Nephron (organoid): ENCODE measurements at regions not wholly inside any gene's neighbourhood (a gene's known extent, or its start where the extent isn't known, plus 50 kb on each side); places are given as distances from the start of the nearest gene placed in this dataset.
A peak's percentile ranks its signal among the peaks of the same experiment; 100 is the strongest.
"Not testable (repeated sequence)": the region's sequence is repeated elsewhere in the genome, so short reads cannot be mapped to it uniquely, and the experiment has no call there.

Experiments
- H3K27ac Mint-ChIP-seq, 3 experiments: 2 replicates each; pipeline ENCODE4 v1.8.0; 2020; ENCODE audit warnings: mixed read lengths in 3 of 3, mild to moderate bottlenecking in 2 of 3, moderate library complexity in 1 of 3
- H3K27me3 Mint-ChIP-seq: 2 replicates; pipeline ENCODE4 v1.8.0; 2021; ENCODE audit warnings: low read depth, mild to moderate bottlenecking, moderate library complexity, mixed read lengths
- H3K36me3 Mint-ChIP-seq: 2 replicates; pipeline ENCODE4 v1.8.0; 2020; ENCODE audit warnings: low read depth, mixed read lengths
- H3K4me1 Mint-ChIP-seq: 2 replicates; pipeline ENCODE4 v1.8.0; 2020; ENCODE audit warnings: mixed read lengths
- H3K4me3 Mint-ChIP-seq, 3 experiments: 2 replicates each; pipeline ENCODE4 v1.8.0; 2020; ENCODE audit warnings: mild to moderate bottlenecking in 3 of 3, mixed read lengths in 3 of 3, moderate library complexity in 2 of 3
- H3K9me3 Mint-ChIP-seq: 2 replicates; pipeline ENCODE4 v1.8.0; 2020; ENCODE audit warnings: mixed read lengths
- CTCF ChIP-seq, 3 experiments: fragments of 200-600 bp; sonication (generic); IDR thresholded peaks; one replicate each; pipeline ENCODE4 v1.5.0; 2021; ENCODE audit warnings: antibody characterized with exemption in 3 of 3; ENCODE audit not compliant: unreplicated experiment in 3 of 3

GRCh38 chr6:26754212-26754611, 94.7 kb upstream of the ZNF322 start:
- H3K9me3 Mint-ChIP-seq = peaks cover 6% of the 10 kb centered on the region
- H3K4me1 Mint-ChIP-seq = peaks cover 10% of the 10 kb centered on the region
- no peak overlapping the region for H3K27ac Mint-ChIP-seq
- no peak for TF ChIP-seq CTCF (IDR thresholded peaks at IDR 0.05; ENCODE audit: unreplicated experiment in 3 of 3)
- H3K4me3 Mint-ChIP-seq = peak overlapping the region in 1 of 3 experiments; percentile 57
- H3K27me3 Mint-ChIP-seq = peaks cover 54% of the 10 kb centered on the region
- H3K36me3 Mint-ChIP-seq = peaks cover 5% of the 10 kb centered on the region

DNA sequence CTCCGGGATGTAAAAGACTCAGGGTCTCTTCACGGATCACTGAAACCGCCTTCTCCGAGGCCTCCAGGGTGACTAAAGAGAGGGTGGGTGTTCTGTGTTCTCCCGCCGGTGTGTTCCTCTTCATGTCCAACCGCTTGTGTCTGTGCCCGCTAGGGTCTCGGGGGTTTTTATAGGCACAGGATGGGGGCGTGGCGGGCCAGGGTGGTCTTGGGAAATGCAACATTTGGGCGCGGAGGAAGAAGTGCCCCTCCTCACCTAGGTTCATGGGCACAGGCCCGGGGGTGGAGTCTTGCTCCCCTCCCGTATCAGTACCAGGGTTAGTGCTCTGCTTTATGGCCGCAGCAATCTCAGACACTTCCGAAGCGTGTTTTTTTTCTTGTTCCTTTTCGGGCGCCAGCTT, 95.3 kb upstream of the ZNF322 start:
- not testable (repeated sequence) for H3K36me3 Mint-ChIP-seq, H3K27ac Mint-ChIP-seq, H3K9me3 Mint-ChIP-seq
- Mint-ChIP-seq H3K27me3 (peaks cover 52% of the 10 kb centered on the region), H3K4me3 (peak overlapping the region; percentile 57 to 74 (median 65)), H3K4me1 (peaks cover 10% of the 10 kb centered on the region)

- Mint-ChIP-seq H3K4me3 (peak overlapping the region; percentile 46 to 64 (median 64)), H3K27me3 (peaks cover 55% of the 10 kb centered on the region)
Observed at GRCh38 chr6:26756067-26756805, 96.7 kb upstream of the ZNF322 start.

GRCh38 chr6:26766203-26766902, 106.8 kb upstream of the ZNF322 start:
- H3K27me3 Mint-ChIP-seq, H3K4me1 Mint-ChIP-seq, H3K36me3 Mint-ChIP-seq, H3K4me3 Mint-ChIP-seq, H3K9me3 Mint-ChIP-seq, H3K27ac Mint-ChIP-seq: not testable (repeated sequence)

More at GRCh38 chr6:26756067-26756805, 96.7 kb upstream of the ZNF322 start:
- H3K27ac Mint-ChIP-seq, H3K36me3 Mint-ChIP-seq, H3K9me3 Mint-ChIP-seq: not testable (repeated sequence)
- H3K4me1 Mint-ChIP-seq = peaks cover 10% of the 10 kb centered on the region

- not testable (repeated sequence) for H3K9me3 Mint-ChIP-seq, H3K4me3 Mint-ChIP-seq, H3K4me1 Mint-ChIP-seq, H3K27ac Mint-ChIP-seq, H3K27me3 Mint-ChIP-seq, H3K36me3 Mint-ChIP-seq
Observed at GRCh38 chr6:26770941-26771666, 111.6 kb upstream of the ZNF322 start.

DNA sequence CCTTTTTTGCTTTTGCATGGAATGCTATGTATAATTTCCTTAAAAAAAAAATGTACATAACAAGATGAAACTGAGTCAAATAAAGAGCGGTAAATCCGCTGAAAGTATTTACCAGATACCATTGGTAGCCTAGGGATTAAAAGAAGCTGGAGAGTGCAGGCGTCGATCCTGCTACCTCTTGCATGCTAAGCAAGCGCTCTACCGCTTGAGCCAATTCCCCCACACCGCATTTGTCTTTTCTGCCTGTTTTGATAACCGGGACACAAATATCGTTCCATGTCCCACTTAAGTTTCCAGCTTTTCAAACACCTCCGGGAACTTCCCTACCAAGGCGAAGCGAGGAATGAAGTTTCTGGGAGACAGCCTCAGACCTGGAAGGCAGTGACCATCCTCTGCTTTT, 113.9 kb upstream of the ZNF322 start:
- H3K4me1 Mint-ChIP-seq, H3K27me3 Mint-ChIP-seq, H3K9me3 Mint-ChIP-seq, H3K27ac Mint-ChIP-seq, H3K36me3 Mint-ChIP-seq, H3K4me3 Mint-ChIP-seq: not testable (repeated sequence)

GRCh38 chr6:26780563-26780962, 121.0 kb upstream of the ZNF322 start:
- H3K4me3 Mint-ChIP-seq, H3K27ac Mint-ChIP-seq, H3K9me3 Mint-ChIP-seq, H3K4me1 Mint-ChIP-seq, H3K36me3 Mint-ChIP-seq, H3K27me3 Mint-ChIP-seq: not testable (repeated sequence)

GRCh38 chr6:26795474-26796307, 136.1 kb upstream of the ZNF322 start:
- not testable (repeated sequence) for H3K27me3 Mint-ChIP-seq, H3K27ac Mint-ChIP-seq, H3K9me3 Mint-ChIP-seq, H3K36me3 Mint-ChIP-seq, H3K4me1 Mint-ChIP-seq, H3K4me3 Mint-ChIP-seq

GRCh38 chr6:26799903-26800633, 140.5 kb upstream of the ZNF322 start:
- not testable (repeated sequence) for H3K36me3 Mint-ChIP-seq, H3K27ac Mint-ChIP-seq, H3K4me1 Mint-ChIP-seq, H3K27me3 Mint-ChIP-seq, H3K9me3 Mint-ChIP-seq, H3K4me3 Mint-ChIP-seq

- H3K4me3 Mint-ChIP-seq, H3K4me1 Mint-ChIP-seq, H3K27me3 Mint-ChIP-seq, H3K9me3 Mint-ChIP-seq, H3K27ac Mint-ChIP-seq, H3K36me3 Mint-ChIP-seq: not testable (repeated sequence)
Observed at GRCh38 chr6:26803762-26804161, 144.2 kb upstream of the ZNF322 start.

GRCh38 chr6:26811486-26812116, 152.1 kb upstream of the ZNF322 start:
- not testable (repeated sequence) for H3K4me3 Mint-ChIP-seq, H3K36me3 Mint-ChIP-seq, H3K27me3 Mint-ChIP-seq, H3K9me3 Mint-ChIP-seq, H3K4me1 Mint-ChIP-seq, H3K27ac Mint-ChIP-seq

DNA sequence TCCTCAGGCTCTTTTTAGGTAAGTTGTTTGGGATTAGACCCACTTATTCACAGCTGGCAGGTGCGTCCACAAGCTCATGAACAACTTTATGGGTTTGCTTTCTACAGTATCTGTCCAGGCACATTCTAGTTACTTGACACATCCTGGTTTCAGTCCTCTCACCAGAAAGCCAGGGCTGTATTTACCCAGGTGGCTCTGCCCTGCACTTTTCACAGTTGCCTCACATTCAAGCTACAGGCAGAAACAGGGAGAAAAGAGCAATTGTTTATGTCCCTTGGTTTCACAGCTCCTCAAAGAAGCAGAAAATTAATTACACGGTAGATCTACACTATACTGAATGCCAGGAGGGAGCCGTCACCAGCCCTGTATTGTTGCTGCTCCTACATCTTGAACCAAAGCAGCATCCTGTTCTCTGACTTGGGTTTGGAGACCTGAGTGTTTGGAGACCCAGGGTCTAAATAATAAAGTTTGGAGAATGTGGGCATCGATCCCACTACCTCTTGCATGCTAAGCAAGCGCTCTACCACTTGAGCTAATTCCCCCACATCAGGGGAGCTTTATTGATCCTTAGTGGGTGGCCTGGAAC, 159.2 kb upstream of the ZNF322 start:
- not testable (repeated sequence) for H3K4me1 Mint-ChIP-seq, H3K27ac Mint-ChIP-seq, H3K27me3 Mint-ChIP-seq, H3K36me3 Mint-ChIP-seq, H3K4me3 Mint-ChIP-seq, H3K9me3 Mint-ChIP-seq
